GM19043 (cell line): ENCODE measurements at regions not wholly inside any gene's neighbourhood (a gene's known extent, or its start where the extent isn't known, plus 50 kb on each side); places are given as distances from the start of the nearest gene placed in this dataset.
"Not testable (repeated sequence)": the region's sequence is repeated elsewhere in the genome, so short reads cannot be mapped to it uniquely, and the experiment has no call there.

Experiments
- ATAC-seq: cut with Tn5 transposase; IDR thresholded peaks from one replicate; pipeline ENCODE4 v1.9.1; 2021; ENCODE audit warnings: low read depth; ENCODE audit not compliant: unreplicated experiment

- no peak for ATAC-seq
These were observed 231.0 kb upstream of the RASGRP1 start for GRCh38 chr15:38795471-38796245.

DNA sequence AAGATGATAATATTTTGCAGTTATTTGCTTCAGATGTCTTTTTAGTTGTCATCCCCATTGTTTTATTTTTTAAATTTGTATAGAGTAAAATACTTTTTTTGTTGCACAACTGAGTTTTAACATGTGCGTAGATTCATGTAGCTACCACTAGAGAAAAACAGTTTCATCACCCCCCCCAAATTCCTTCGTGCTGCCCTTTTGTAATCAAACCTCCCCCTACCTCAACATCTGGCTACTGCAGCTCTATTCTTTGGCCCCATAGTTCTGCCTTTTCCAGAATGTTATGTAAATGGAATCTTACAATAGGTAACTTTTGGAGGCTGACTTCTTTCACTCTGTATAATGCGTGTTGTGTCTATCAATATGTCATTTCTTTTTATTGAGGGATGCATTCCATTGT, 232.0 kb upstream of the RASGRP1 start:
- ATAC-seq = no peak

DNA sequence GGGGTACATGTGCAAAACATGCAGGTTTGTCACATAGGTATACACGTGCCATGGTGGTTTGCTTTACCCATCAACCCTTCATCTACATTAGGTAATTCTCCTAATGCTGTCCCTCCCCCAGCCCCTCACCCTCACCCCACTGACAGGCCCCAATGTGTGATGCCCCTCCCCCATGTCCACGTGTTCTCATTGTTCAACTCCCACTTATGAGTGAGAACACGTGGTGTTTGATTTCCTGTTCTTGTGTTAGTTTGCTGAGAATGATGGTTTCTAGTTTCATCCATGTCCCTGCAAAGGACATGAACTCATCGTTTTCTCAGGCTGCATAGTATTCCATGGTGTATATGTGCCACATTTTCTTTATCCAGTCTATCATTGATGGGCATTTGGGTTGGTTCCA, 232.9 kb upstream of the RASGRP1 start:
- not testable (repeated sequence) for ATAC-seq

- not testable (repeated sequence) for ATAC-seq
These were observed 234.6 kb upstream of the RASGRP1 start for GRCh38 chr15:38799202-38799601.

- no peak for ATAC-seq
These were observed 245.0 kb upstream of the RASGRP1 start for GRCh38 chr15:38809621-38810020.

- ATAC-seq = no peak
These were observed 246.1 kb upstream of the RASGRP1 start for GRCh38 chr15:38810686-38811085.

GRCh38 chr15:38814254-38814653, 249.6 kb upstream of the RASGRP1 start:
- ATAC-seq = not testable (repeated sequence)

DNA sequence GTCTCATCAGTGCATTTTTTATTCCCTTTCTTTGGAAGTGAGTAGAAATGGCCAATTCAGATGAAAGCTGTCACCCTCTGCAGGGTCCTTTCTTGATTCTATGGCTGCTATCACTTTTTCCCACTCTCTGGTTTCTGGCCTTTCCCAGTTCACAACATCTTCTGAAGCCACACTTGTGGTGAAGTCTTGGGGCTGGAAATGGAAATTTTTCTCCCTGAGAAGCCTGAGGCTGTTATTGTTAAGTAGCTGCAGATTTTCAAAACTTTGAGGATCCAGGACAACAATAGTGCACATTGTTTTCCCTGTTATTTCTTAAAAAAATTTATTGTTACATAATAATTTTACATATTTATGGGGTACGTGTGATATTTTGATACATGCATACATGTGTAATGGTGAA, 250.3 kb upstream of the RASGRP1 start:
- no peak for ATAC-seq

DNA sequence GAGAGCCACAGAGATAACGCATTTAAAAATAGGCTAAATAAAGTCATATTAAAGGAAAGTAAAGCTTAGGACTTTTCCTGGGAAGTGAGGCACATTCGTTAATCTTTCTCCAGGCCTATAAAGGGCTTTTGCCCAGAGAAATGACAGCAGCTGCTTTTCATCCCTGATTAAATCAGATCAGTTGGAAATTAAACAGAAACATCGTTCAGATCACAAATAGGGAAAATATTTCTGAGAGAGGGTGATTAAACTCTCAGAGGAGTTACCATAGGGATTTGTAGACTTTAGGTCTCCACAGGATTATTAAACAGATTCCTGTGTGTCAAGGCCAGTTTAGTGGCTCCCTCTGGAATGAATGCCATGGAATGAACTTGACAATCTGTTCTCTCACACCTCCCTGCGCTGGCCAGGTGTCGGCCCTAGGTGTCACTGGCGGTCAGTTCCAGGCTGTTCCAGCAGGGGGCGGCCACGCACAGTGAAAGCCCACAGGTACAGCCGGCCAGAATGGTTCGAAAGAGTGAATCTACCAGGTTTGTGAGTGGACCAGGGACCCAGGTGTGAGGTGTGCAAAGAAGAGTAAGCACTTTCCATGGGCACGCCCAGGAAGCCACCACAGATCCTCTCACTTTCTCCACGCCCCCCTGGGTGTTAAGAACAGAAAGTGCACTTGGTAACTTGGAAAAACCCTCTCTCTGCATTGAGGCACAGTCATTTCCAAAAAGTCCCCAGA, 253.0 kb upstream of the RASGRP1 start:
- peak; percentile 92 for ATAC-seq

DNA sequence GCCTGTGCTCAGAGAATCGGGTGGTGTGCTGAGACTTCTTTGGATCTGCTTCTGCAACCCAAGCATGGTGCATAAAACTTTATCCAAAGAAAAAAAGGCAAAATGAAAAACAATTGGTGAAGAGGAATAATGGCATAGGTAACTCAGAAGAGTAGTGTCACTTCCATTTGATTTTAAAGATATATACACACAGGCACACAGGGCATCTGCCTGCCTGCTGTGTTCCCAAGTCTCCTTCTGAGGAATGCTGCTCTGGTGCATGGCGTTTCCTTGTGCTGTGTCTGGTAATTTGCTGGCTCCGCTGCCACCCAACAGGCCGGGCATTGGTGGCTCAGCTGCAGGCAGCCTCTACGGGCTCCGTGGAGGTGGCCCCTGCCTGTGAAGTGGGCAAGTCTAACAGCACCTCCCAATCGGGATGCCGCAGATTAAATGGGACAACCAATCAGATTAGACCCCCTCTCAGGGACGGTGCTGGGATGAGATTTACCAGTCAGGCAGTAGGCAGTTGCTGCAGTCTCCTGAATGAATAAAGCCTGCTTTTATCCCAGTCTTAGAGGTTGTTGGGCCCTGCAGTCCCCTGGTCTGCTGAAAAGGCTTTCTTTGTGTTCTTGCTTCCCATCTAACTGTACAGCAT, 253.7 kb upstream of the RASGRP1 start:
- ATAC-seq = no peak

GRCh38 chr15:38819387-38819950, 254.9 kb upstream of the RASGRP1 start:
- ATAC-seq = no peak

- ATAC-seq = no peak
These were observed 258.6 kb upstream of the RASGRP1 start for GRCh38 chr15:38823263-38823662.

- ATAC-seq = no peak
These were observed 260.1 kb upstream of the RASGRP1 start for GRCh38 chr15:38824719-38825118.

DNA sequence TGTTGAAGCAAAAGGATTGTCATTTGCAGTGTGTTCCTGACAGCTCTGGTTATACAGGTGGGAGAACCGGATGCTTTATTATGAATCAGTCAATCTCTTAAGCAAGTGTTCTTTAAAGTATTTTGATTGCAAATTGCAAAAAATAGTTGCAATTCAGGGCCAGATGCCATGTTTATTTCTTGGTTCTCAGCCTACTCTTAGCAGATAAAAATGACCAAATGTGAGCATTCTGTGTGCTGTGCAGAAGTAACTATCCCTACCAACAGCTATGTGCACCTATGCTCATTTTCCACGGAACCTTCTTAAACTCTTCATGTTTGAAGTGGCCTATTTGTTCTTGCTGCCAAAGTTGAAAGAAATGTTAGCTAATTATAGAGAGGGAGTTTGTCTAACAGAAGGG, 262.3 kb upstream of the RASGRP1 start:
- ATAC-seq = no peak

DNA sequence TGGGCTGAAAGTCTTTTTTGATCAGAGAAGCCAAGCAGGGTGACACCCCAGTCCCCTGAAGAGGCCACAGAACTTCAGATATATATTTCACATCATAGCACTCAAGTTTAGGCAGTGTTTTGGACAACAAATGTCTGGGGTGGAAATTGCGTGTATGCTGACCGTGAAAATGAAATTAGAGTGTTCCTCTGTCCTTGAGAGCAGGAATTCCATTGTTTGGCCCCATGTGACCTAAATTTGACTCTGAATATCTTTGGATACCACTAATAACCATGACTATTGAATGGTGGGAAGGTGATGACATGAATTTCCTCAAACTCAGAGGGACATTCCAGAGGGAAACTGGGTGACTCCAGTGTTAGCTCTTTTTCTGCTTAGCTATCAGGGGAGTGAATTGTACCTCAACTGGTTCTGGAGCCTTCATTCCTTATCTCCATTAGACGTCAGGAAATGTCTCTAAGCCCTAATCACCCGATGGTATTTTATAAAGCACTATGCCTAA, 263.5 kb upstream of the RASGRP1 start:
- no peak for ATAC-seq

GRCh38 chr15:38829086-38829485, 264.5 kb upstream of the RASGRP1 start:
- no peak for ATAC-seq

DNA sequence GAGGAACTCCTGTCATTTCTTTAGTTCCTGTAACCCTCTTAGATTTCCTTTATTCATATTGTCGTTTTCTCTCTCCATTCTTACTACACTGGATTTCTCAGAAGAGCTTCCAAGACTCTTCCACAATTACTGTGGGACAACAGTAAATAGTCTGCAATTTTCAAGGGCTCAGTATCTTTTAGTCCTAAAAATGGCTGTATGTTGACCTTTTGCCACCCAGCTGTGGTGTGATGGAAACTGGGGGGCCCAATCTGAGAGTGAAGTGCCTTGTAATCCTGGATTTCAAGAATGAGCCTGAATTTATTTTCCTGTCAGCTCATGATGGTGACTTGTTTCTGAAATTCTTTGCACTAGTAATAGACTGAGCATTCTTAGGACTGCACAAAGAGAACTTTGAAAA, 277.6 kb upstream of the RASGRP1 start:
- no peak for ATAC-seq

GRCh38 chr15:38843051-38843501, 278.5 kb upstream of the RASGRP1 start:
- no peak for ATAC-seq

DNA sequence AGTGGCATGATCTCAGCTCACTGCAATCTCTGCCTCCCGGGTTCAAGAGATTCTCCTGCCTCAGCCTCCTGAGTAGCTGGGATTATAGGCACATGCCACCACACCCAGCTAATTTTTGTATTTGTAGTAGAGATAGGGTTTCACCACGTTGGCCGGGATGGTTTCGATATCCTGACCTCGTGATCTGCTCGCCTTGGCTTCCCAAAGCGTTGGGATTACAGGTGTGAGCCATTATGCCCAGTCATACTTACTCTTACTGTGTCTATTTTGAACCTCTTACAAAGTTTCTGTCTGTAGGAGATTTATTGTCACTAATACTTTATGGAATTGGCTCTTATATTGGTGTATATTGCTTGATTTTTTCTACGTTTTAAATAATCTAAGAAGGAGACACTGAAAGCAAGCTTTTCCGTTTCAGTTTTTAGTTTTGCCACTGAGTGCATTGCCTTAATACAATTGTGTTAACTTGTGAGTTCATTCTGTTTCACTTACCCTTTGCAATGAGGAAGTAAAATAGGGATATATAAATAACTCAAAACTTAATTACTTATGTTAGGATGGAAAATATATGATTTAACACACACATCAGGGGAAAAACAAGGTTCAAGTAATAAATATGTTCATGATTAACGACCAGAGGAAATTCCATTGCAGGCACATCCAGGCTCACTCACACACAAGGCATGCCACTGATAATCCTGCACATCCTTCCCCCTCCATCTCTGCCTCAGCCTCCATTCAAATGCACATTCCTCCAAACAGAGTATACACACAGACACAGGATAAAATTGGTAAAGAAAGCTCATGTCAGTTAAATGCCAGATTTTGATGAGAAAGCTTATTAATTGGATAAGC, 279.3 kb upstream of the RASGRP1 start:
- ATAC-seq = no peak

- ATAC-seq = no peak
These were observed 280.1 kb upstream of the RASGRP1 start for GRCh38 chr15:38844736-38845135.
